ENCODE measurements at regions not wholly inside any gene's neighbourhood (a gene's known extent, or its start where the extent isn't known, plus 50 kb on each side); places are given as distances from the start of the nearest gene placed in this dataset.

- Histone ChIP-seq H3K4me3 (ENCODE audit: insufficient read depth, low read depth, low read length) (no peak overlapping the region), H3K27me3 (ENCODE audit: control insufficient read depth, insufficient read depth, low read length) (no peaks in the 10 kb centered on the region), H3K36me3 (replicated peaks; ENCODE audit: control insufficient read depth, insufficient read depth, low read length) (no peaks in the 10 kb centered on the region)
- no peak for DNase-seq
Measured at GRCh38 chr2:104649866-104650265, 204.0 kb upstream of the POU3F3 start.

DNA sequence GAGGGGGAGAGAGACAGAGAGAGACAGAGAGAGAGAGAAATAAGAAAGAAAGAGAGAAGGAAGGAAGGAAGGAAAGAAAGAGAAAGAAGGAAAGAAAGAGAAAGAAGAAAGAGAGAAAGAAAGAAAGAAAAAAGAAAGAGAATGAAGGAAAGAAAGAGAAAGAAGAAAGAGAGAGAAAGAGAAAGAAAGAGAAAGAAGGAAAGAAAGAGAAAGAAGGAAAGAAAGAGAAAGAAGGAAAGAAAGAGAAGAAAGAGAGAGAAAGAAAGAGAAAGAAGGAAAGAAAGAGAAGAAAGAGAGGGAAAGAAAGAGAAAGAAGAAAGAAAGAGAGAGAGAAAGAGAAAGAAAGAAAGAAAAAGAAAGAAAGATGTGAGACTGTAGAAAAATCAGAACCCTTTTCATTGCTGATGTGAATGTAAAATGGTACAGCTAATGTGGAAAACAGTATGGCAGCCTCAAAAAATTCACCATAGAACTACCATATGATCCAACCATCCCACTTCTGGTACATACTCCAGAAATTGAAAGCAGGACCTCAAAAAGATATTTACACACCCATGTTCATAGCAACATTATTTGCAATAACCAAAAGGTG lies 203.4 kb upstream of the POU3F3 start:
- H3K36me3 ChIP-seq (replicated peaks; ENCODE audit: control insufficient read depth, insufficient read depth, low read length) = no peaks in the 10 kb centered on the region
- H3K4me3 ChIP-seq (ENCODE audit: insufficient read depth, low read depth, low read length) = no peak overlapping the region
- no peak for DNase-seq
- H3K27me3 ChIP-seq (ENCODE audit: control insufficient read depth, insufficient read depth, low read length) = no peaks in the 10 kb centered on the region

DNA sequence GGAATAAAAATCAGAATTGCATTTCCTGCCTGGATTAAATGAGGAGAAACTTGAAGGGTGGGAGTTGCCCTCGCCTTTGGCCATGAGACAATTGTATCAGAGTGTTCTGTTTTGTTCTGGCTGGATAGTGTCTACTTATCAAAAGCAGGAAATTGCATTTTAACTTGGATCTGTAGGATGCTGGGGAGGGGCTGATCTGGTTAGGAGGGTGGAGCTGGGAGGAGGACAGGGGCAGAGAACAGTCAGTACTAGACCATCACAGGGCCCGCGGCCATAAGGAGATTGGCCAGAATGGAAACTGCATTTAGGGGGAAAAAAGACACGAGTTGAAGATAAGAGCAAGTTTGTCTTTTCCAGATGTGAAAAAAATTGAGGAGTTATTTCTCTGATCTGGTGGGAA lies 199.1 kb upstream of the POU3F3 start:
- peaks cover 23% of the 10 kb centered on the region for H3K27me3 ChIP-seq (ENCODE audit: control insufficient read depth, insufficient read depth, low read length)
- H3K36me3 ChIP-seq (replicated peaks; ENCODE audit: control insufficient read depth, insufficient read depth, low read length) = no peaks in the 10 kb centered on the region
- H3K4me3 ChIP-seq (ENCODE audit: insufficient read depth, low read depth, low read length) = no peak overlapping the region
- DNase-seq = no peak

GRCh38 chr2:104656571-104657163 lies 197.2 kb upstream of the POU3F3 start:
- peaks cover 25% of the 10 kb centered on the region for H3K27me3 ChIP-seq (ENCODE audit: control insufficient read depth, insufficient read depth, low read length)
- H3K4me3 ChIP-seq (ENCODE audit: insufficient read depth, low read depth, low read length) = no peak overlapping the region
- no peaks in the 10 kb centered on the region for H3K36me3 ChIP-seq (replicated peaks; ENCODE audit: control insufficient read depth, insufficient read depth, low read length)
- DNase-seq = peak; percentile 54

- peak overlapping the region; percentile 5; the same call in 1 of the 2 replicates for H3K4me3 ChIP-seq (ENCODE audit: insufficient read depth, low read depth, low read length)
Measured at GRCh38 chr2:104658144-104658835, 195.6 kb upstream of the POU3F3 start.

DNA sequence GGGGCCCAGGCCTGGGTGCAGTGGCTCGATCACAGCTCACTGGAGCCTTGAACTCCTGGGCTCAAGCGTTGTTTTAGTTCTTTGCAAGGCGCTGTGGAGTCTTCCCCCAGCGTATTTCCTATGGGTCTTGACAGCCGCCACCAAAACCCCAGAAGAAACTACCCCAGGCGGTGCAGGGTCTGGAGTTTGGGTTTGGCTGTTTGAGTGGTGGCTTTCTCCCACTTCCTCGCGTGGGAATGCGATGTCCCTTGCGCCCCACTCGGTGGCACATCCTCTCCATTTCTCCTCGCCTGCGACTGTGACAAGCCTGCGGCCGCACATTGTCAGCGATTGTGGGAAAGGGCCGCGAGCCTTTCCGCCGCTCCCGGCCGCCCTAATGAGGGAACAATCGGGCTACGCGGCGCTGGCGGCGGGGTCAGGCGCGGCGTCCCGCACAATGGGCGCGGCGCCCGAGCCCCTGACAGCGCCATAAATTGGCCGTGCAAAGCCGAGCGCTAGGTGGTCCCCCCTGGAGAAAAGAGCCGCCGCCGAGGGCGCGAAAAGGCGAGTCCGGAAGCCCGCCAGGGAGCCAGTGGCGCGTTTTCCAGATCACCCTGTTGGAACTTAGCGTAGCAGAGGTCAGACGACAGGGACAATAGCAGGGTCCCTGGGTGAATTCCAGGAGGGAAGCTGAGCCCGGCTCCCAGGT lies 194.9 kb upstream of the POU3F3 start:
- DNase-seq = peak; percentile 64

More at GRCh38 chr2:104658144-104658835, 195.6 kb upstream of the POU3F3 start:
- Histone ChIP-seq H3K36me3 (replicated peaks; ENCODE audit: control insufficient read depth, insufficient read depth, low read length) (no peaks in the 10 kb centered on the region), H3K27me3 (ENCODE audit: control insufficient read depth, insufficient read depth, low read length) (peaks cover 25% of the 10 kb centered on the region)
- peak; percentile 75 for DNase-seq

GRCh38 chr2:104660991-104661390 lies 192.9 kb upstream of the POU3F3 start:
- no peaks in the 10 kb centered on the region for H3K36me3 ChIP-seq (replicated peaks; ENCODE audit: control insufficient read depth, insufficient read depth, low read length)
- H3K4me3 ChIP-seq (ENCODE audit: insufficient read depth, low read depth, low read length) = no peak overlapping the region
- DNase-seq = no peak
- peaks cover 25% of the 10 kb centered on the region for H3K27me3 ChIP-seq (ENCODE audit: control insufficient read depth, insufficient read depth, low read length)

More for the DNA sequence above, 194.9 kb upstream of the POU3F3 start:
- Histone ChIP-seq H3K4me3 (ENCODE audit: insufficient read depth, low read depth, low read length) (peak overlapping the region; percentile 36), H3K27me3 (ENCODE audit: control insufficient read depth, insufficient read depth, low read length) (peaks cover 25% of the 10 kb centered on the region), H3K36me3 (replicated peaks; ENCODE audit: control insufficient read depth, insufficient read depth, low read length) (no peaks in the 10 kb centered on the region)

DNA sequence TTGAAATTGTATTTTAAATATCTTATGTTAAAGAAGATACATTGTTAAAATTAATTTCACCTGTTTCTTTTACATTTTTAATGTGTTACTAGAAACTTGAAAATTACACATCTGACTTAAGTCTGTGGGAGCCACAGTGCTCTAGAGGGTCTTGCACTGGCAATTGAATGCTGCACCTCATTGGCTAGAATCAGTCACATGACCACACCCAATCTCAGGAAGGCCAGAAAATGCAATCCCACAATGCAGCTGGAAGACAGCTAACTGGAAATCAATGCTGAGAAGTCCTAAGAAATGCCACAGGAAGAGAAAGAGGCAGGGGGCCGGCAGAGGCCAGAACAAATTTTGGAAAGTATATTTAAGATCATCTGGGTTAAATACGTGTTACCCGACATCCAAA lies 189.2 kb upstream of the POU3F3 start:
- H3K4me3 ChIP-seq (ENCODE audit: insufficient read depth, low read depth, low read length) = no peak overlapping the region
- peaks cover 4% of the 10 kb centered on the region for H3K27me3 ChIP-seq (ENCODE audit: control insufficient read depth, insufficient read depth, low read length)
- H3K36me3 ChIP-seq (replicated peaks; ENCODE audit: control insufficient read depth, insufficient read depth, low read length) = no peaks in the 10 kb centered on the region
- DNase-seq = no peak

- H3K27me3 ChIP-seq (ENCODE audit: control insufficient read depth, insufficient read depth, low read length) = no peaks in the 10 kb centered on the region
- no peaks in the 10 kb centered on the region for H3K36me3 ChIP-seq (replicated peaks; ENCODE audit: control insufficient read depth, insufficient read depth, low read length)
- no peak overlapping the region for H3K4me3 ChIP-seq (ENCODE audit: insufficient read depth, low read depth, low read length)
- DNase-seq = no peak
Measured at GRCh38 chr2:104668631-104669030, 185.3 kb upstream of the POU3F3 start.

GRCh38 chr2:104673225-104673624 lies 180.7 kb upstream of the POU3F3 start:
- Histone ChIP-seq H3K36me3 (replicated peaks; ENCODE audit: control insufficient read depth, insufficient read depth, low read length) (no peaks in the 10 kb centered on the region), H3K27me3 (ENCODE audit: control insufficient read depth, insufficient read depth, low read length) (no peaks in the 10 kb centered on the region; the same call in 1 of the 2 replicates), H3K4me3 (ENCODE audit: insufficient read depth, low read depth, low read length) (no peak overlapping the region)
- no peak for DNase-seq

DNA sequence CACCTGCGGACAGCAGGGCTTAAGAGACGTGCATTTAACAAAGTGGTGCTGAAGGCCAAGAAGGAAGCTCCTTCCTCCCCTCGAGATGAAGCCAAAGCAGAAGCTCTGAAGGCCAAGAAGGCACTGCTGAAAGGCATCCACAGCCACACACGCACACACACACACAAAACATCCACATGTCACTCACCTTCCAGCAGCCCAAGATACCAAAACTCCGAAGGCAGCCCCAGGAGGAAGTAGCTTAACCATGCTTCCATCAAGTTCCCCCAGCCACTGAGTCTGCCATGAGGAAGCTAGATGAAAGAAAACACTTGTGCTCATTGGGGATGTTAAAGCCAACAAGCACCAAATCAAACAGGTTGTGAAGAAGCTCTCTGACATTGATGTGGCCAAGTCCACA lies 175.7 kb upstream of the POU3F3 start:
- no peak for DNase-seq

GRCh38 chr2:104685591-104685990 lies 168.3 kb upstream of the POU3F3 start:
- DNase-seq = no peak
- no peaks in the 10 kb centered on the region for H3K36me3 ChIP-seq (replicated peaks; ENCODE audit: control insufficient read depth, insufficient read depth, low read length)
- H3K27me3 ChIP-seq (ENCODE audit: control insufficient read depth, insufficient read depth, low read length) = no peaks in the 10 kb centered on the region
- H3K4me3 ChIP-seq (ENCODE audit: insufficient read depth, low read depth, low read length) = no peak overlapping the region

More for the DNA sequence above, 175.7 kb upstream of the POU3F3 start:
- H3K36me3 ChIP-seq (replicated peaks; ENCODE audit: control insufficient read depth, insufficient read depth, low read length) = no peaks in the 10 kb centered on the region
- no peaks in the 10 kb centered on the region; the same call in 1 of the 2 replicates for H3K27me3 ChIP-seq (ENCODE audit: control insufficient read depth, insufficient read depth, low read length)
- no peak overlapping the region for H3K4me3 ChIP-seq (ENCODE audit: insufficient read depth, low read depth, low read length)

DNA sequence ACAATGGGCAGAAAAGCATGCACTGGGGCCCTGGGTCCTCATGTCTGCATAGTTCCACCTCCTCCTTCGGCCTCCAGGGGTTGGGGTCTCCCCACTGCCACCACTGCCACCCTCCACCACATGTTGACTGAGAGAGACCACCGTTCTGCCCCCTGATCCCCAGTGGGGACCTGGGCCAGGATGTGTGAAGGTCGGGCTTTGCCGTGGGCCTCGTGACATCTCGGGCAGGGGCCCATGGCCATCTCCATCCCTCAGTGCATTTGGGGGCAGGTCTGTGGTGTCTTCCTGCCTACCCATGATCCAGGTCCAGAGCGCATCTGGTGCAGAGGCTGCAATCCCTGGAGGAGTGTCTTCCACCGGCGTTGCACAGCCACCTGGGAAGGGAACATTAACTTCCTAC lies 166.8 kb upstream of the POU3F3 start:
- DNase-seq = no peak
- Histone ChIP-seq H3K4me3 (ENCODE audit: insufficient read depth, low read depth, low read length) (no peak overlapping the region), H3K27me3 (ENCODE audit: control insufficient read depth, insufficient read depth, low read length) (no peaks in the 10 kb centered on the region), H3K36me3 (replicated peaks; ENCODE audit: control insufficient read depth, insufficient read depth, low read length) (no peaks in the 10 kb centered on the region)

DNA sequence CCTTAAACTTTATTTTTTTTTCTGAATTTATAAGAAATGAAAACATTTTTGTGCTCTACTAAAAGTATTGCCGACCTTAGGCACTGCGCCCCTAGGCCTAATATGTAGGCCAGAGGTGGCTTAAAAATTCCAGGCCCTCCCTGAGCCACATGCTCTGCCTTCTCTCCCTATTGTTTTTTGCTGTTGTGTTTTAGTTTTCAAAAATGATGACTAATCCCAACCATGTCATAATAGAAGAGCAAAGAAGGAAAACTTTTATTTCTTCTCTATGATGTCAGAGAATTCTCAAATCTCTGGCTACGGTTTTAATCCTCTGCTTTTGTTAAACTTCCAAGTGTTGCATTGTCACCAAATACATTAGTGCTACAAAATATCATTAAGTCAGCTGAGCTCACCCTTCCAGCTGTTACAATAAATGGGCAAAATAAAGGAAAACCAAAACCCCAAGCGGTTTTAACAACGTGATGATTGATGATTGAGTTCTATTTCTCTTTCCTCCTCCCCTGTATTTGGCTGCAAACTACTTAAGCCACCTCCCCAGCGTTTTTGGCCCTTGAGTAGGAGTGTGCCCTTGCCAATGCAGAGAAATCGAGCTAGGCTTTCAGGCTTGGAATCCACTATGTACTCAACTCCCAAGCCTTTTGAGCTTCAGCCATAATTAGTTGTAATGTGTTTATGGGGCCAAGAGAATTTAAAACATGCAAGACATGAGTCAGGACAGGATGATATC lies 163.5 kb upstream of the POU3F3 start:
- Histone ChIP-seq H3K36me3 (replicated peaks; ENCODE audit: control insufficient read depth, insufficient read depth, low read length) (no peaks in the 10 kb centered on the region), H3K4me3 (ENCODE audit: insufficient read depth, low read depth, low read length) (no peak overlapping the region), H3K27me3 (ENCODE audit: control insufficient read depth, insufficient read depth, low read length) (no peaks in the 10 kb centered on the region)
- DNase-seq = no peak
